Type B pancreatic cell (in vitro differentiated cells): ENCODE measurements at regions not wholly inside any gene's neighbourhood (a gene's known extent, or its start where the extent isn't known, plus 50 kb on each side); places are given as distances from the start of the nearest gene placed in this dataset.

Experiments used
- DNase-seq: peaks from one replicate; pipeline ENCODE4 v3.0.0; 2021; ENCODE audit warnings: mixed read lengths; ENCODE audit not compliant: unreplicated experiment; ENCODE audit errors: extremely low spot score
- H3K27ac Mint-ChIP-seq: 2 replicates; pipeline ENCODE4 v1.8.0; 2021; ENCODE audit warnings: mild to moderate bottlenecking, mixed read lengths
- H3K27me3 Mint-ChIP-seq: 2 replicates; pipeline ENCODE4 v1.8.0; 2021; ENCODE audit warnings: mixed read lengths
- H3K36me3 Mint-ChIP-seq: 2 replicates; pipeline ENCODE4 v1.8.0; 2021; ENCODE audit warnings: mixed read lengths
- H3K4me1 Mint-ChIP-seq: one replicate; pipeline ENCODE4 v1.8.0; 2021; ENCODE audit warnings: mixed read lengths; ENCODE audit not compliant: unreplicated experiment
- H3K4me3 Mint-ChIP-seq: 2 replicates; pipeline ENCODE4 v1.8.0; 2021; ENCODE audit warnings: mild to moderate bottlenecking, mixed read lengths
- H3K9me3 Mint-ChIP-seq: 2 replicates; pipeline ENCODE4 v1.8.0; 2021; ENCODE audit warnings: mixed read lengths
- CTCF ChIP-seq: fragments of 200-600 bp; sonication (generic); conservative IDR thresholded peaks from 2 replicates; pipeline ENCODE4 v1.5.0; 2021; ENCODE audit warnings: antibody characterized with exemption, mild to moderate bottlenecking

- Mint-ChIP-seq H3K27ac (no peak overlapping the region), H3K27me3 (no peaks in the 10 kb centered on the region), H3K4me3 (no peak overlapping the region), H3K9me3 (no peaks in the 10 kb centered on the region), H3K4me1 (no peaks in the 10 kb centered on the region), H3K36me3 (no peaks in the 10 kb centered on the region)
- DNase-seq = no peak
- TF ChIP-seq CTCF = no peak
These were observed 428.2 kb downstream of the MRPL39 start for GRCh38 chr21:25179116-25179515.

DNA sequence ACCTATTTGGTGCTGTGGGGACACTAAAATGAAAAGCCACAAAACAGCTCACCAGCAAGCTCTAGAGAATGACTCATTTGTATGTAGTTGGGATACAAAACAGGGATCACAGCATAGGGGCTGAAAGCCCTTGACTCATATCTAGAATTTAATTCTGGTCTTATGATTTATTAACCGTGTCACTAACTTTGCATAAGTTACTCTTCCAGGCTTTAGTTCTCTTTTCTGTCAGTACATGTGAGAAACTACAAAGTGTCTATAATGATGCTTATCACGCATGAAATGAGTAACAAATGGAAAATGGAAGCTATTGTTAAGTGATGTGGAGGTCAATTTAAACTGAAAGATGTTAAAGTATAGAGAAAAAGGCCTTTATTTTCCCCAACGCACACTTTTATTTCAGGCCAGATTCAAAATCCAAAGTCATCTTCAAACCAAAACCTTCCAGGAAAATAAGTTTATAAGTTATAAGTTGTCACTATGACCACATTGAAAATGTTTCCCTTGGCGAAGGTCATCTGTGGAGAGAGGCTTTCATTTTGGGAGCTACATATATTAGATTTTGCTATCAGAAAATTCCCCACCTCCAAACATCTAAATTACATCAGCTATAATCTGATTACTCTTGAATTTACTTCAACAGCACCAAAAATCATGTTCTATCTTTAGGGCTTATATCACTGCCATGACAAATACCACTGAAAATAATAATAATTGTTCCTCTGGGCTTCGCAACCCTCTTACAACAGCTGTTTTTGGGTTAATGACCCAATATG, 430.5 kb downstream of the MRPL39 start:
- H3K27ac Mint-ChIP-seq = no peak overlapping the region
- H3K27me3 Mint-ChIP-seq = no peaks in the 10 kb centered on the region
- no peaks in the 10 kb centered on the region for H3K36me3 Mint-ChIP-seq
- DNase-seq = no peak
- no peak for TF ChIP-seq CTCF
- no peaks in the 10 kb centered on the region for H3K9me3 Mint-ChIP-seq
- no peaks in the 10 kb centered on the region for H3K4me1 Mint-ChIP-seq
- no peak overlapping the region for H3K4me3 Mint-ChIP-seq

DNA sequence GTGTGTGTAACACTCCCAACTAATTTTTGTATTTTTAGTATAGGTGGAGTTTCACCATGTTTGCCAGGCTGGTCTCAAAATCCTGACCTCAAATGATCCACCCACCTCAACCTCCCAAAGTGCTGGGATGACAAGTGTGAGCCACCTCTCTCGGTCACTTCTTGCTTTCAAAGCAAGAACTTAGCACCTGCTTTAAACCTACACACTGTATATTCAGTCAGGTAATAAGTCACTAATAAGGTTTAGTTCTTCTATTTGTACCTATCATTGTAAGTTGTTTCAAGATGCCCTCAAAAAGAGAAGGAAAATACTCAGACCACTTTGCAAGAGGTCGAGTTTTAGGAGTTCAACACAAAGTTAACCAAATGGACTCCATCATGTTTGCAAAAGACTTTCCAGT, 431.3 kb downstream of the MRPL39 start:
- no peak for TF ChIP-seq CTCF
- Mint-ChIP-seq H3K27ac (no peak overlapping the region), H3K27me3 (no peaks in the 10 kb centered on the region), H3K4me1 (no peaks in the 10 kb centered on the region), H3K4me3 (no peak overlapping the region), H3K9me3 (no peaks in the 10 kb centered on the region), H3K36me3 (no peaks in the 10 kb centered on the region)
- no peak for DNase-seq

GRCh38 chr21:25171438-25171837, 435.8 kb downstream of the MRPL39 start:
- Mint-ChIP-seq H3K4me1 (no peaks in the 10 kb centered on the region), H3K4me3 (no peak overlapping the region), H3K9me3 (no peaks in the 10 kb centered on the region), H3K36me3 (no peaks in the 10 kb centered on the region), H3K27me3 (no peaks in the 10 kb centered on the region), H3K27ac (no peak overlapping the region)
- no peak for DNase-seq
- TF ChIP-seq CTCF = no peak

DNA sequence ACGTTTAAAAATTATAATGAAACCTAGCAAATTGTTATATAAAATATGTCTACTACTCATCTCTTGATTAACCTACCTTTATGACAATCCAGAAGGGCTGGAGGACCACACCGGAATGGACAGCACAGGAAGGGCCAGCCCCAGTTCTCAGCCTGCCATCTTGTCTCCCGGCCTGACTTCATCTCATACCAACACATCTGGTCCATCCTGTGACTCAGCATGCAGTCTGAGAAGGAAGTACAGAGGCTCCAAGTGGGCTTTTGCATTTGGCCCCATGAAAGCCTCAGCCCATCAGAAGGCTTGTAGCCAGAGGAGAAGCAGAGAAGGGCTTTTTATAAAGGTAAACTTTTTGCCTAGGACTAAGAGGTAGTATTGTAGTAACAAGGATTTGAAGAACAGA, 436.6 kb downstream of the MRPL39 start:
- TF ChIP-seq CTCF = no peak
- no peak for DNase-seq
- Mint-ChIP-seq H3K27ac (no peak overlapping the region), H3K36me3 (no peaks in the 10 kb centered on the region), H3K4me1 (no peaks in the 10 kb centered on the region), H3K4me3 (no peak overlapping the region), H3K27me3 (no peaks in the 10 kb centered on the region), H3K9me3 (no peaks in the 10 kb centered on the region)
